Fibroblast of lung (primary cell): ENCODE measurements at regions not wholly inside any gene's neighbourhood (a gene's known extent, or its start where the extent isn't known, plus 50 kb on each side); places are given as distances from the start of the nearest gene placed in this dataset.

Experiments
- DNase-seq, 2 donors: peaks; one replicate each; pipeline versions ENCODE4 v3.0.0 to v3.0.0-alpha.2; 2010; ENCODE audit warnings: low read depth in 2 of 2
- H2AFZ ChIP-seq: 2 replicates; pipeline ENCODE4 v1.5.1; 2012; ENCODE audit warnings: low read length, control low read depth, inconsistent platforms
- H3K27ac ChIP-seq: 2 replicates; pipeline ENCODE4 v1.5.1; 2011; ENCODE audit warnings: low read length, control low read depth; ENCODE audit not compliant: insufficient read depth
- H3K27me3 ChIP-seq: 2 replicates; pipeline ENCODE4 v1.5.1; 2011; ENCODE audit warnings: mild to moderate bottlenecking, low read length; ENCODE audit not compliant: control insufficient read depth, insufficient read depth
- H3K36me3 ChIP-seq: 2 replicates; pipeline ENCODE4 v1.5.1; 2011; ENCODE audit warnings: low read length; ENCODE audit not compliant: control insufficient read depth, insufficient read depth
- H3K4me1 ChIP-seq: 2 replicates; pipeline ENCODE4 v1.5.1; 2011; ENCODE audit warnings: low read length; ENCODE audit not compliant: control insufficient read depth, insufficient read depth; ENCODE audit errors: extremely low read depth
- H3K4me2 ChIP-seq: 2 replicates; pipeline ENCODE4 v1.5.1; 2011; ENCODE audit warnings: low read length, control low read depth; ENCODE audit not compliant: insufficient read depth; ENCODE audit errors: extremely low read depth
- H3K4me3 ChIP-seq, 4 experiments: fragments of 200-600 bp in 1 of 4; sonication (generic) in 1 of 4; replicated peaks in 1 of 4; 2 replicates each; pipeline ENCODE4 v1.5.1; 2011 to 2016; ENCODE audit warnings: low read length in 4 of 4, low read depth in 3 of 4, mild to moderate bottlenecking in 3 of 4, control low read depth in 2 of 4, inconsistent platforms in 1 of 4, mixed read lengths in 1 of 4; ENCODE audit not compliant: insufficient read depth in 1 of 4; ENCODE audit errors: control extremely low read depth in 1 of 4
- H3K79me2 ChIP-seq: 2 replicates; pipeline ENCODE4 v1.5.1; 2012; ENCODE audit warnings: mild to moderate bottlenecking, low read length, inconsistent platforms; ENCODE audit not compliant: control insufficient read depth, insufficient read depth
- H3K9ac ChIP-seq: 2 replicates; pipeline ENCODE4 v1.5.1; 2011; ENCODE audit warnings: mild to moderate bottlenecking, low read length, control low read depth; ENCODE audit not compliant: insufficient read depth
- H3K9me3 ChIP-seq: 2 replicates; pipeline ENCODE4 v1.5.1; 2012; ENCODE audit warnings: low read depth, low read length; ENCODE audit not compliant: control insufficient read depth, insufficient read depth
- H4K20me1 ChIP-seq: 2 replicates; pipeline ENCODE4 v1.5.1; 2011; ENCODE audit warnings: low read length; ENCODE audit not compliant: control insufficient read depth, insufficient read depth; ENCODE audit errors: extremely low read depth
- EZH2 ChIP-seq: IDR thresholded peaks from 2 replicates; pipeline ENCODE4 v1.5.1; 2012; ENCODE audit warnings: low read length, control low read depth, mild to moderate bottlenecking; ENCODE audit errors: missing control alignments
- TF ChIP-seq, protein P1 (sequence below), 2 donors: IDR thresholded peaks in 1 of 2; conservative IDR thresholded peaks in 1 of 2; 1 replicate in 1 of 2; 2 replicates in 1 of 2; pipeline ENCODE4 v1.5.1; 2011 to 2012; ENCODE audit warnings: low read length in 2 of 2, control low read depth in 1 of 2, inconsistent platforms in 1 of 2, low read depth in 1 of 2, mild to moderate bottlenecking in 1 of 2

DNA sequence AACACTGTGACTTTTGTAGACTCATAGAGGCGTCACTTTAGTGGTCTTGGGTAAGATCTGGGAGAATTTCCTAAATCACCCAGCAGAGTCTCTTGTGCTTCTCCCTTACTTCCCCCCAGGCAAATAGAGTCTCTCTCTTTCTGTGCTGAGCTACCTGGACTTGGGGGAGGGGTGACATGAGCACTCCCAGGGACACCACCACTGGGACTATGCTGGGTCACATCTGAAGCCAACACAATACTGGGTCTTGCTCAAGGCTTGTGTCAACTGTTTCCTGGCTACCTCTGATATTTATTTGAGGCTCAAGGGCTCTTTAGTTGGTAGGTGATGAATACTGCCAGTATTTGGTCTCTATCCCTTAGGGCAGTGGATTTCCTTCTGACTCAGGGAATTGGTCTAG, 214.6 kb upstream of the TPK1 start:
- H3K27ac ChIP-seq = no peak overlapping the region
- DNase-seq = no peak
- no peaks in the 10 kb centered on the region for H4K20me1 ChIP-seq
- H3K4me2 ChIP-seq = no peak overlapping the region
- H3K9ac ChIP-seq = no peak overlapping the region
- no peak overlapping the region for H2AFZ ChIP-seq
- H3K27me3 ChIP-seq = no peaks in the 10 kb centered on the region
- no peak overlapping the region for H3K4me3 ChIP-seq
- TF ChIP-seq EZH2 = no peak
- TF ChIP-seq, protein P1, sequence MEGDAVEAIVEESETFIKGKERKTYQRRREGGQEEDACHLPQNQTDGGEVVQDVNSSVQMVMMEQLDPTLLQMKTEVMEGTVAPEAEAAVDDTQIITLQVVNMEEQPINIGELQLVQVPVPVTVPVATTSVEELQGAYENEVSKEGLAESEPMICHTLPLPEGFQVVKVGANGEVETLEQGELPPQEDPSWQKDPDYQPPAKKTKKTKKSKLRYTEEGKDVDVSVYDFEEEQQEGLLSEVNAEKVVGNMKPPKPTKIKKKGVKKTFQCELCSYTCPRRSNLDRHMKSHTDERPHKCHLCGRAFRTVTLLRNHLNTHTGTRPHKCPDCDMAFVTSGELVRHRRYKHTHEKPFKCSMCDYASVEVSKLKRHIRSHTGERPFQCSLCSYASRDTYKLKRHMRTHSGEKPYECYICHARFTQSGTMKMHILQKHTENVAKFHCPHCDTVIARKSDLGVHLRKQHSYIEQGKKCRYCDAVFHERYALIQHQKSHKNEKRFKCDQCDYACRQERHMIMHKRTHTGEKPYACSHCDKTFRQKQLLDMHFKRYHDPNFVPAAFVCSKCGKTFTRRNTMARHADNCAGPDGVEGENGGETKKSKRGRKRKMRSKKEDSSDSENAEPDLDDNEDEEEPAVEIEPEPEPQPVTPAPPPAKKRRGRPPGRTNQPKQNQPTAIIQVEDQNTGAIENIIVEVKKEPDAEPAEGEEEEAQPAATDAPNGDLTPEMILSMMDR (conservative IDR thresholded peaks at IDR 0.05 in 1 of 2, IDR thresholded peaks at IDR 0.05 in 1 of 2; ENCODE audit: low read depth in 1 of 2, low read length in 2 of 2) = no peak
- no peaks in the 10 kb centered on the region for H3K9me3 ChIP-seq
- no peaks in the 10 kb centered on the region for H3K4me1 ChIP-seq
- H3K79me2 ChIP-seq = no peaks in the 10 kb centered on the region
- H3K36me3 ChIP-seq = no peaks in the 10 kb centered on the region

DNA sequence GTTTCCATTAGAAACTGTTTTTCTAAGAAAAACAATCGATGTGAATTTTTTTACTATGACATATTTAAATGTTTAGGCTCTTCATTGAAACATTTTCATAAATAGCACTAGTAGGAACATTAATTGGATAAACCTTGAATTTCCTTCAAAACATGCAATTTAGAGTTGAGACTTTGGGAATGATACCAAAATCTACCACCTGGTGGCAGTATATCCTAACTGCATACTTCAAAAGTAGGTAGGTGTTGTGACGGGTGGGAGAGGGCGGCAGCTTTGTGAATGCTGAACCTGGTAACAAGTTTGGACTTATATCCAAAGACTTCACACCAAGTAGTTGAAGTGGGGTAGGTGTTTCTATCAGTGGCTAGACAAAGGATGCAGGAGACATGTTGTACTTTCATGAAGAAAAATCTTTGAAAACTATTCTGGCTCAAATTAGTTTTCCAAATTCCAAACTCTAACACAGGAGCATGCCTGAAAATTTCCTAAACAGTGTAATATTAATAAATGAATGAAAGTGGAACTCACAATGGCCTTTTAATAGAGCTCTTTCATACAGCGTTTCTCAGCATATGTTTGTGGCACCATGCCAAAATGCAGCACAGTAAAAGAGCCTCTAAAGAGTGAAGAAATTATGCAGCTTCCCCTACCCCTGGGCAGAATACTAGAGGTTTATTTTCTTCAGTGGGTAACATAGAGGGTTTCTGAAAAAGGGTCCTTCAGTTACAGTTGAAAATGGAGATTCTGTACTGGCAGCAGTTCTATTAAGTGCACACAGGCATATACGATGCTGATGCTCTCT, 201.0 kb upstream of the TPK1 start:
- no peaks in the 10 kb centered on the region for H3K79me2 ChIP-seq
- no peak overlapping the region for H3K4me2 ChIP-seq
- no peak overlapping the region for H3K9ac ChIP-seq
- no peak overlapping the region for H3K4me3 ChIP-seq
- no peak for TF ChIP-seq EZH2
- TF ChIP-seq, protein P1 (conservative IDR thresholded peaks at IDR 0.05 in 1 of 2, IDR thresholded peaks at IDR 0.05 in 1 of 2; ENCODE audit: low read depth in 1 of 2, low read length in 2 of 2) = peak; percentile 16 to 75
- H3K27ac ChIP-seq = no peak overlapping the region
- H3K4me1 ChIP-seq = no peaks in the 10 kb centered on the region
- H3K36me3 ChIP-seq = no peaks in the 10 kb centered on the region
- peak; percentile 2 to 67 for DNase-seq
- H3K27me3 ChIP-seq = no peaks in the 10 kb centered on the region
- no peaks in the 10 kb centered on the region for H4K20me1 ChIP-seq
- no peaks in the 10 kb centered on the region for H3K9me3 ChIP-seq
- no peak overlapping the region for H2AFZ ChIP-seq

DNA sequence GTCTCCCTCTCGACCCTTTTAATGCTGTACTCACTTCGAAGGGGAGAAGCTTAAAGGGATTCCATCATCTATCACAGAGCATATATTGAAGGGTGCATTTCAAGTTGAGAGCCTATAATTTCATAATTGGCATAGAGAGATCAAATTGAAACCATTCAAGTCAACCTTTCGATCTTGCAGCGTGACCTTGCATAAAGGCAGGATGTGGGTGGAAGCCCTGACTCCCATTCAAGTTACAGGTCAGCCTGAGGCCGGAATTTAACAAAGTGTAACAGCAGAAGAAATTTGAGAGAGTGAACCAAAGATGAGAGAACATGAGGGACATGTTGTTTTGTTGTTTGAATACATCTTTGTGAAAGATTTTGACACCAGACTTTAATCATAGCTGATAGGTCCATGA, 195.3 kb upstream of the TPK1 start:
- Histone ChIP-seq H3K27me3 (no peaks in the 10 kb centered on the region), H3K36me3 (no peaks in the 10 kb centered on the region), H3K9me3 (no peaks in the 10 kb centered on the region), H4K20me1 (no peaks in the 10 kb centered on the region), H3K9ac (no peak overlapping the region), H3K4me2 (no peak overlapping the region), H3K27ac (no peak overlapping the region), H3K4me1 (no peaks in the 10 kb centered on the region), H2AFZ (no peak overlapping the region), H3K4me3 (no peak overlapping the region), H3K79me2 (no peaks in the 10 kb centered on the region)
- TF ChIP-seq EZH2 = no peak
- TF ChIP-seq, protein P1 (conservative IDR thresholded peaks at IDR 0.05 in 1 of 2, IDR thresholded peaks at IDR 0.05 in 1 of 2; ENCODE audit: low read depth in 1 of 2, low read length in 2 of 2) = no peak
- DNase-seq = no peak
